GM12872 (cell line): ENCODE measurements at regions not wholly inside any gene's neighbourhood (a gene's known extent, or its start where the extent isn't known, plus 50 kb on each side); places are given as distances from the start of the nearest gene placed in this dataset.

Source experiments
- TF ChIP-seq, protein P1 (sequence below): IDR thresholded peaks from 3 replicates; pipeline ENCODE4 v1.5.1; 2011; ENCODE audit warnings: low read depth, mild to moderate bottlenecking, low read length, moderate library complexity; ENCODE audit not compliant: insufficient read depth

DNA sequence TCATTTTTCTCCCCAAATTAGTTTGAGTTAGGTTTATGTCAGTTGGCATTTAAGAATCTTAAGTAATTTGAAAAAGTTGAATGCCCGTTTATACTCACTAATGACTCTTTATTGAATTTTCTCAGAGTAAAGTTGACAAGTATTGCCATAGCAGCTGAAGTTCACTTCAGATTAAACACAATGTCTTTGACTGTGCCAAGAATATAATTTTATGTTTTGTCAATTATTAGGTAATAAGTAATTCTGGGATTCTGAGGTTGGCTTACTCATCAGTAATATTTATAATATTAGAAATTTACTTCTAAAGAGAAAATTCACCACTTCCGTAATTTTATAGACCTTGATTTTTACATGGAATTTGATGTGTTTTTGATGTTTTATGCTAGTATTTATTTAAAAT is 369.3 kb upstream of the TMPRSS15 start:
- TF ChIP-seq, protein P1, sequence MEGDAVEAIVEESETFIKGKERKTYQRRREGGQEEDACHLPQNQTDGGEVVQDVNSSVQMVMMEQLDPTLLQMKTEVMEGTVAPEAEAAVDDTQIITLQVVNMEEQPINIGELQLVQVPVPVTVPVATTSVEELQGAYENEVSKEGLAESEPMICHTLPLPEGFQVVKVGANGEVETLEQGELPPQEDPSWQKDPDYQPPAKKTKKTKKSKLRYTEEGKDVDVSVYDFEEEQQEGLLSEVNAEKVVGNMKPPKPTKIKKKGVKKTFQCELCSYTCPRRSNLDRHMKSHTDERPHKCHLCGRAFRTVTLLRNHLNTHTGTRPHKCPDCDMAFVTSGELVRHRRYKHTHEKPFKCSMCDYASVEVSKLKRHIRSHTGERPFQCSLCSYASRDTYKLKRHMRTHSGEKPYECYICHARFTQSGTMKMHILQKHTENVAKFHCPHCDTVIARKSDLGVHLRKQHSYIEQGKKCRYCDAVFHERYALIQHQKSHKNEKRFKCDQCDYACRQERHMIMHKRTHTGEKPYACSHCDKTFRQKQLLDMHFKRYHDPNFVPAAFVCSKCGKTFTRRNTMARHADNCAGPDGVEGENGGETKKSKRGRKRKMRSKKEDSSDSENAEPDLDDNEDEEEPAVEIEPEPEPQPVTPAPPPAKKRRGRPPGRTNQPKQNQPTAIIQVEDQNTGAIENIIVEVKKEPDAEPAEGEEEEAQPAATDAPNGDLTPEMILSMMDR = no peak

DNA sequence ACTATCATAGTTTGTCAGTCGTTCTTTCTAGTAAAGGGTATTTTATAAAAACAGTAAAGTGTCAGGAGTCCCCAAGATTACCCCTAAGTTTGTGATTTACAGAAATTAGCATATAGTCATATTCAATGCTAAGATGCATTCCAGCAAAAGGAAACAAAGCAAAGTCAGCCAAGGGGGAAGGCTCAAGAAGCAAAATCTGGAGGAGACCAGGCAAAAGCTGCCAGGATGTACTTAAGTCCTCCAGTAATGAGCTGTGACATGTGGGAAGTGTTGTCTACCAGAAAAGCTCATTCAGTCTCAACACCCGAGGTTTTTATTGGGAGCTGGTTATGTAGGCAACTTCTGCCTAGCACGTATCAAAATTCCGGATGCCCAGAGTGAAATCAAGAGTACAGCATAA is 373.4 kb upstream of the TMPRSS15 start:
- TF ChIP-seq, protein P1 = no peak

DNA sequence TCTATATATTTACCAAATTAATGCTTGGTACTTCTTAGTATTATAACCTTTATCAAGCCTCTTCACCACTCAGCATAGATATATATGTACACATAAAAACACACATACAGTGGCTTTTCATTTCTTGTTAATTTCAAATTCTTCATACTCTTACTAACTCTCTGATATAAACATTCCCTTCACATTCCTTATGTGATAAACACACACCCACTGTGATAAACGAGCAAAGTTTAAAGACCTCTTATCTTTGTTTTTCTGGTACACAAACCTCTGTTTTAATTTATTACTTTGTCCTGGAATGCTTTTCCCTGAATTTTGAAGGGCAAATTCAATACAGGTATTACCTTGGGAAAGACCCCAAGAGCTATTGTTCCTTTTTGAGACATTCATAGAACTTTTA is 379.1 kb upstream of the TMPRSS15 start:
- TF ChIP-seq, protein P1 = no peak

DNA sequence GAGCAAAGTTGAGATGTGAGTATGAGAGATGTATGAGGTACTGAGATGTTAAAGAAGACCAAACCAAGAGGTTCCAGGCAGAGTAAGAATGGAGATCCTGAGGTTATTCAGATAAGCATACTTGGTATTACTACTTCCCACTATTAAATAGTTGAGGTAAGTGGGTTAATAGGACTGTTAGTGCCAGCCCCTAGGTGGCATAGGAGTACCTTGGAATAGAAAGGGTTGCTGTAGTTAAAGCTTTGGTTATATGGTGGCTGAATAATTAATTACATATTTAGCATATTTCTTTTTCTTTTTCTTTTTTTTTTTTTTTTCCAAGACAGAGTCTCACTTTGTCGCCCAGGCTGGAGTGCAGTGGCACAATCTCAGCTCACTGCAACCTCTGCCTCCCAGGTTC is 397.9 kb upstream of the TMPRSS15 start:
- TF ChIP-seq, protein P1 = no peak

DNA sequence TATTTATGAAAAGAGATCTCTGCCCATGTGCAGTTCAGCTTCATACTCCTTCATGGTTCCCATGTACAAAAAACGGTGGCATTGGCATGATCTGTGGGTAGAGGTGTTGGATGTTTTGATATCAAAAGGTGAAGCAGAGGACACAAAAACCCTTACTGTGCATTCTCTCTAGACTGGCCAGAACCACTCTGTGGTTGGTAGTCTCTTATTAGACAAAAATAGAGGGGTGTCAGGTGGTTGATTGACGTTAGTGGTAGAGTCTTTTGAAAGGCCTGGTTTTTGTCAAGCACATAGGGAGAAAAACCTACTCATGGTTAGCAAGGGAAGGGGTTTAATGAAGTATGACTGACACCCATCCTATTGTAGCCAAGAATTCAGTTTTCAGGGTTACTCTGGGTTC is 400.0 kb upstream of the TMPRSS15 start:
- TF ChIP-seq, protein P1 = no peak

DNA sequence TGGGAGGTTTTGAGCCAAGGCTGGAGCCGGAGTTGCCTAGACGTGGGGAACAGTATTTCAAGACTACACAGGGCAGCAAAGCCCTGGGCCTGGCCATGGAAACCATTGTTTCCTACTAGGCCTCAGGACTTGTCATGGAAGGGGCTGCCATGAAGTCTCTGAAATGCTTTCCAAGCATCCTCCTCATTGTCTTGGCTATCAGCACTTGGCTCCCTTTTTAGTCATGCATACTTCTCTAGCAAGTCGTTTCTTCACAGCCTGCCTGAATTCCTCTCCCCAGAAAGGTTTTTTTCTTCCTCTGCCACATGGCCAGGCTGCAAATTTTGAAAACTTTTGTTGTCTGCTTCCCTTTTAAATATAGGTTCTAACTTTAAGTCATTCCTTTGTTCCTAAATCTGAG is 406.6 kb upstream of the TMPRSS15 start:
- TF ChIP-seq, protein P1 = no peak

DNA sequence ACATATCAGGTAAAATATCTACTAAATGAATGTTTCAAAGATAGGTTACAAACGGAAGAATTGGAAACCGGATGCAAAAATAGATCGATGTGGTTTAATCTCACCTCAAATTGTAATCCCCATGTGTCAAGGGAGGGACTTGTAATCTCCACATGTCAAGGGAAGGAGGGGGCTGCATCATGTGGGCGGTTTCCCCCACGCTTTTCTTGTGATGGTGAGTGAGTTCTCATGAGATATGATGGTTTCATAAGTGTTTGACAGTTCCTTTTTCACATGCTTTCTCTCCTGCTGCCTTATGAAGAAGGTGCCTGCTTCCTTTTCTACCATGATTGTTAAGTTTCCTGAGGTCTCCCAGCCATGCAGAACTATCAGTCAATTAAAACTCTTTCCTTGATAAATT is 408.7 kb upstream of the TMPRSS15 start:
- TF ChIP-seq, protein P1 = no peak

DNA sequence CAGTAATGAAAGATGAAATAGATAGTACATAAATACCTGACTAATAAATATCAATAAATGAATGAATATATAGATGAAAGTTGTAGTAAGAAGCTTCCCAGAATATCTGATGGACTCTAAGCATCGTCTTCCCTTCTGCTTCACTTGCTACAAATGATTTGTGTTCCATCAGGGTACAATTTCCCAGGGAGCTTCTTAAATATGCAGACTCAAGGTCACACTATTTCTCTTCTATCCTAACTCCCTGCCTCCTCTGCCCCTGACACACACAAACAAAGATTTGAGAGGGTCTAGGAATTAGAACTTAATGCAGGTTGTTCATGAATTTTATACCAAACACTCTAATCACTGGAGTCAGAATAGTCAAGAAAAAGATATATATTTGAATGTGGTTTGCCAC is 415.9 kb upstream of the TMPRSS15 start:
- TF ChIP-seq, protein P1 = no peak
